Mucosa of gallbladder (tissue), 1 donor: ENCODE measurements at regions not wholly inside any gene's neighbourhood (a gene's known extent, or its start where the extent isn't known, plus 50 kb on each side); places are given as distances from the start of the nearest gene placed in this dataset.
"Not testable (repeated sequence)": the region's sequence is repeated elsewhere in the genome, so short reads cannot be mapped to it uniquely, and the experiment has no call there.

ENCODE experiments used
- DNase-seq: peaks from one replicate; pipeline ENCODE4 v3.0.0-alpha.2; 2020; ENCODE audit warnings: low spot score
- donor health status: DM: no; HTN: no; CAD: no.

GRCh38 chr6:66166713-66167112, 459.7 kb upstream of the EYS start:
- DNase-seq = not testable (repeated sequence)

- no peak for DNase-seq
Measured at GRCh38 chr6:66161546-66162108, 454.6 kb upstream of the EYS start.

DNA sequence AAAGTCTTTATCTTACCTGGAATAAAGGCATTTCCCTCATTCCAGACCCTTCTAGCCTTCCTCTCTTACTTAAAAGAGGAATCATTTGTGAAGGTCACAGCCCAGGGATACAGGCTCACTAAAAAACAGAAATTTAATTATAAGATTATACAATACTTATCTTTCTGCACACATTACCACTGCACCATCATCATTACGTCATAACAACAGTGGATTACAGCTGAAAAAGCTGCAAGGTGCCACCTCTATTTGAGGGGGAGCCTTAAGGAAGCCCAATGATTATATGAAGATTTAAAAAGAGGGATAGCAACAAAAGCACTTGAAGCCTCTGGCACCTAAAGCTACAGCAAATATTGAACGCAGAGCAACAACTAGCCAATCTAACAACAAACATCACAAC, 452.9 kb upstream of the EYS start:
- no peak for DNase-seq

GRCh38 chr6:66153247-66153646, 446.2 kb upstream of the EYS start:
- no peak for DNase-seq

DNA sequence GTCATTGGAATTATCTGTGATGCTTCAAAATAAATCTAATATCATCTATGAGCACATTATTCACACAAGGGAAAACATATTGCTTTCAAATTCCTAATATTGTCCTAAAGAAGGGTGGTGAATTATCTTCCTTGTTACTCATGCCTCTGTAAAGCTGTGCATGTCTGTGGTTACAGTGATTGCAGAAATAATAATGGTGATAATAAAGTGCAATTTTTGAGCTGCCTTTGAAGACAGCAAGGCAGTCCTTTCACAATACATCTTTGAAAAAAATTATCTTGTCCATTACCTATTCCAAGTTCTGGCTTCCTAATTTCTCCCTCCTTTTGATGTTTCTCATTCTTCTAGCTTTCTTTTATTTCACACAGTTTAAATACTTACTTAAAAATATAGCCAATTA, 442.1 kb upstream of the EYS start:
- DNase-seq = no peak

- no peak for DNase-seq
Measured at GRCh38 chr6:66145867-66146266, 438.8 kb upstream of the EYS start.

- no peak for DNase-seq
Measured at GRCh38 chr6:66134021-66134420, 427.0 kb upstream of the EYS start.

DNA sequence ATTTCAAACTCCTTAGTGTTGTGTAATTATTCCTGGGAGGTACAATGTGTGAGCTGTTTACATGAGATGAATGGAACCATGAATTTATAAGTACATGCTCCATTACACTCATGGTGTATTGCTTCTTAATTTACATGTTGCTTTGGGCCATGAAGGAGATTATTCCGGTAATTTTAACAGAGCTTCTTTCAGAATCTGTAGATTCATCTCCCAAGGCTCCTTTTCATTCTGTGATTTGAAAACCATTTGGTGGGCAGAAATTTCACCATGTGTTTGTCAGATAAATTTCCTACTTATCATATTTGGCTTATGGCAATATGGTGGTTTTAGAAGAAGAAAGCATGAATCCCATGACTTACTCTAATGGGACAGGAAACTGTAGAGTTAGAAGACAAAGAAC, 421.6 kb upstream of the EYS start:
- no peak for DNase-seq

DNA sequence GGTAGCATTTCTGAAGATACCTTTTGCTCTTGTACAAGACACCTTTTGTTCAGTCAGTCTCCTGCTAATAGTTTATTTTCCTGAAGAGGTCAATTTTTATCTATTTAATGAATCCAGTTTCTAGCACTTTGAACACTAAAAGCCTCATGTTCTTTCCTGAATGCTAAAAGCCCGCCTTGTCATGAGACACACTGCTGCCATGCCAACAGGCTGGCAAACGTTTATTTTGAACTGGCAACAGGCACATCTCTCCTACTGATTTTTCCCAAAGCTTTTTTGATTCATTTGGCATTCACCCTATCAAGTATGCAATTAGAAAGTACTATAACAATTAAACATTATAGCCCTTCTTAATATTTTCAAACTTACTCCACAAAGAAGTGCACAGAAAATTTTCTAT, 421.2 kb upstream of the EYS start:
- DNase-seq = no peak

DNA sequence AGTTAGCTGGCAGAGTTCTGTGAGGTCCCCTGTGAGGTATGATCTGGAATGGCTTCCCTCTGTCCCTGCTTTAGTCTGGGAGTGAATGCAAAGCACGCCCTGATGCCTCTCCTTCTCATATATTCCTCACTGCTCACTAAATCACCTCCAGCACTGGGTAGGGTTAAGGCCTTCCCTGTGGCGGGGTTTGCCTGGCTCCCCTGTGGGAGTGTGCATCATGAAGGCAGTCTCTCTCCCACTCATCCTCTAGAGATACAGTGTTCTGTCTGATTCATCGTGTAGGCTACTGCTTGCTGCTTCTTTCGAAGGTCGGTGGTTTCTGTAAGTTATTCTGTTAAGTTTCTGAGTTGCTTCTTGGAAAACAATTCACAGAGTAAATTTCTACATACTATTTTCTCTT, 420.0 kb upstream of the EYS start:
- DNase-seq = no peak

- no peak for DNase-seq
Measured at GRCh38 chr6:66126358-66126757, 419.3 kb upstream of the EYS start.

DNA sequence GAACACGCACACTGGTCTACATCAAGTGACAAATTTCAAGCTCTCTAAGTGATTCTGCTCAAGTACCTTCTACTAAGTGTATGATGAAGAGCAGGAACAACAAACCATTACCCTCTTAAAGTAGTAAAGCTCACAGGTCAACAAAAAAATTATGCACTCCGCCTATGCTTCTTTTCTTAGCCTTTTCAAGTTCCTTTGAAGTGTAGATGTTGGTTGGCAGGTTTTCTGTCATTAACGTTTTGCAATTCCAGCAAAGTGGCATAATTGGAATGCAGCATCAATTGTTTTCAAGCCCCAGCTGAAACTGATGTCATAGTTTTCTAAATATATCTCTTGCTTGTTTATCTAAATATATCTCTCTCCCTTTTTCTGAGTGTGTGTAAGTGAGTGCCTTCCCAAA, 396.9 kb upstream of the EYS start:
- DNase-seq = no peak

DNA sequence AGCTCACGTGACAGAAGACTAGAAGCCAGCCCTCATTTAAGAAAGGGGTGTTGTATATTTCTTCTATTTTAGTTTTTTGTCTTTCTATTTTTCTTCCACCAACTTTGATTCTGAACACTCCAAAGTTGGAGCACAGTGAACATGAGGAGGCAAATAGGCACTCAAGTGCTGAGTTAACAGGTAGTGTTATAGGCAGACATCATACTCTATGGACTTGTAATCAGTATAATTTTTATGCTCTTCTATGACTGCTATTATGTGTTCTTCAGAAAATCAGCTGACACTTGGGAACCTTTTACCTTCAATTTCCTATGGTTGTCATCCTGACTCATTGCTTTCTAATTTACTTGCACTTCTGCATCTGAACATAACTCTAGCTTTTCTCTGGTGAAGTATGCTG, 396.3 kb upstream of the EYS start:
- DNase-seq = no peak

- DNase-seq = no peak
Measured at GRCh38 chr6:66096679-66097078, 389.7 kb upstream of the EYS start.

GRCh38 chr6:66094615-66095014, 387.6 kb upstream of the EYS start:
- DNase-seq = no peak

- not testable (repeated sequence) for DNase-seq
Measured at GRCh38 chr6:66092306-66092705, 385.3 kb upstream of the EYS start.

DNA sequence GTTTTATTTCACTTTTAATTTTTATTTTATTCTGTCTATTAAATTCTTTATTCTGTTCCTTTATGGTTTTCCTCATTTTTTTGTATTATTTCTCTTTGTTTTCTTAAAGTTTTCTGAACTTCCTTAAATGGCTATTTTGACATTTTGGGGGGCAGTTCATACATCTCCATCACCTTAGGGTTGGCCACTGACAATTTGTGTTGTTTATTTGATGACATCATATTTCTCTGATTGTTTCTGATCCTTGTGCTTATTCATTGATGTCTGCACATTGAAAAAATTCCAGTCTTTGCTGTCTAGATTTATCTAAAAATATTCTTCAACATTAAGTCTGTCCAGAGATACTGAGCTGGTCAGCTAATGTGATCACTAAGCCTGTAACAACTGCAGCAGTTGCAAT, 379.5 kb upstream of the EYS start:
- no peak for DNase-seq

DNA sequence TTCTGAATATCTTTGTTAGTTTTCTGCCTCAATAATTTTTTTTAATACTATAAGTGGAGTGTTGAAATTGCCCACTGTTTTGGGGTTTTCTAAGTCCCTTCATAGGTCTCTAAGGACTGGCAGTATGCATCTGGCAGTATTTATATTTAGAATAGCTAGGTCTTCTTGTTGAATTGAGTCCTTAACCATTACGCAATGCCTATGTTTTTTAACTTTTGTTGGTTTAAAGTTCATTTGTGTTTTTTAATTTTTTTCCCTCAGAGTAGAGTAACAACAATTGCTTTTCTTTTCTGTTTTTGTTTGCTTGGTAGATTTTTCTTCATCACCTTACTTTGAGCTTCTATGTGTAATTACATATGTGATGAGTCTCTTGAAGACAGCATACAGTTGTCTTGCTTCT, 375.9 kb upstream of the EYS start:
- no peak for DNase-seq

- no peak for DNase-seq
Measured at GRCh38 chr6:66068907-66069306, 361.9 kb upstream of the EYS start.

GRCh38 chr6:66068033-66068432, 361.0 kb upstream of the EYS start:
- no peak for DNase-seq

- no peak for DNase-seq
Measured at GRCh38 chr6:66065313-66065712, 358.3 kb upstream of the EYS start.

GRCh38 chr6:66057034-66057433, 350.0 kb upstream of the EYS start:
- no peak for DNase-seq

- no peak for DNase-seq
Measured at GRCh38 chr6:66054967-66055366, 347.9 kb upstream of the EYS start.

- no peak for DNase-seq
Measured at GRCh38 chr6:66051812-66052211, 344.8 kb upstream of the EYS start.
